ENCODE measurements at regions not wholly inside any gene's neighbourhood (a gene's known extent, or its start where the extent isn't known, plus 50 kb on each side); places are given as distances from the start of the nearest gene placed in this dataset.

DNA sequence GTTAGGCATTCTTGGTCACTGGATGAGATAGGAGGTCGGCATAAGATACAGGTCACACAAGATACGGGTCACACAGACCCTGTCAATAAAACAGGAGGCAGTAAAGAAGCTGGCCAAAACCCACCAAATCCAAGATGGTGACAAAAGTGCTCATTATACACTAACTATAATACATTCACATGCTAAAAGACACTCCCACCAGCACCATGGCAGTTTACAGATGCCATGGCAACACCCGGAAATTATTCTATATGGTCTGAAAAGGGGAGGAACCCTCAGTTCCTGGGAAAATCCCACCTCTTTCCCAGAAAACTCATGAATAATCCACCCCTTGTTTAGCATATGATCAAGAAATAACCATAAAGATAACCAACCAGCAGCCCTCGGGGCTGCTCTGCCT is 56.0 kb upstream of the PTPRM start:
- Histone ChIP-seq H3K4me3 (no peak overlapping the region), H2AFZ (ENCODE audit: control insufficient read depth, low read depth, low read length) (no peak overlapping the region), H3K9ac (ENCODE audit: control insufficient read depth, insufficient read depth, low read length) (no peak overlapping the region), H3K27me3 (replicated peaks in 1 of 2; ENCODE audit: control insufficient read depth in 2 of 2, insufficient read depth in 2 of 2, low read length in 1 of 2) (no peaks in the 10 kb centered on the region), H3K27ac (ENCODE audit: control insufficient read depth, insufficient read depth) (no peak overlapping the region), H3K4me2 (ENCODE audit: control insufficient read depth, insufficient read depth) (no peak overlapping the region), H4K20me1 (ENCODE audit: control insufficient read depth, insufficient read depth) (no peaks in the 10 kb centered on the region), H3K4me1 (ENCODE audit: control insufficient read depth, insufficient read depth, low read length) (no peaks in the 10 kb centered on the region), H3K36me3 (ENCODE audit: control insufficient read depth in 2 of 2, insufficient read depth in 2 of 2, low read length in 1 of 2) (no peaks in the 10 kb centered on the region), H3K79me2 (ENCODE audit: control insufficient read depth, insufficient read depth, low read length) (no peaks in the 10 kb centered on the region), H3K9me3 (replicated peaks; ENCODE audit: control insufficient read depth, insufficient read depth, low read length) (no peaks in the 10 kb centered on the region)
- no peak for FAIRE-seq
- DNase-seq (ENCODE audit: low read depth, low spot score) = no peak
- TF ChIP-seq, protein P1, sequence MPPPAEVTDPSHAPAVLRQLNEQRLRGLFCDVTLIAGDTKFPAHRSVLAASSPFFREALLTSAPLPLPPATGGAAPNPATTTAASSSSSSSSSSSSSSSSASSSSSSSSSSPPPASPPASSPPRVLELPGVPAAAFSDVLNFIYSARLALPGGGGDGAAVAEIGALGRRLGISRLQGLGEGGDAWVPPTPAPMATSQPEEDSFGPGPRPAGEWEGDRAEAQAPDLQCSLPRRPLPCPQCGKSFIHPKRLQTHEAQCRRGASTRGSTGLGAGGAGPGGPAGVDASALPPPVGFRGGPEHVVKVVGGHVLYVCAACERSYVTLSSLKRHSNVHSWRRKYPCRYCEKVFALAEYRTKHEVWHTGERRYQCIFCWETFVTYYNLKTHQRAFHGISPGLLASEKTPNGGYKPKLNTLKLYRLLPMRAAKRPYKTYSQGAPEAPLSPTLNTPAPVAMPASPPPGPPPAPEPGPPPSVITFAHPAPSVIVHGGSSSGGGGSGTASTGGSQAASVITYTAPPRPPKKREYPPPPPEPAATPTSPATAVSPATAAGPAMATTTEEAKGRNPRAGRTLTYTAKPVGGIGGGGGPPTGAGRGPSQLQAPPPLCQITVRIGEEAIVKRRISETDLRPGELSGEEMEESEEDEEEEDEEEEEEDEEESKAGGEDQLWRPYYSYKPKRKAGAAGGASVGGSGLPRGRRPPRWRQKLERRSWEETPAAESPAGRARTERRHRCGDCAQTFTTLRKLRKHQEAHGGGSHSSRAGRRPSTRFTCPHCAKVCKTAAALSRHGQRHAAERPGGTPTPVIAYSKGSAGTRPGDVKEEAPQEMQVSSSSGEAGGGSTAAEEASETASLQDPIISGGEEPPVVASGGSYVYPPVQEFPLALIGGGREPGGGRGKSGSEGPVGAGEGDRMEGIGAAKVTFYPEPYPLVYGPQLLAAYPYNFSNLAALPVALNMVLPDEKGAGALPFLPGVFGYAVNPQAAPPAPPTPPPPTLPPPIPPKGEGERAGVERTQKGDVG (CRISPR knock-in tag; IDR thresholded peaks at IDR 0.05) = no peak
- TF ChIP-seq, protein P2, sequence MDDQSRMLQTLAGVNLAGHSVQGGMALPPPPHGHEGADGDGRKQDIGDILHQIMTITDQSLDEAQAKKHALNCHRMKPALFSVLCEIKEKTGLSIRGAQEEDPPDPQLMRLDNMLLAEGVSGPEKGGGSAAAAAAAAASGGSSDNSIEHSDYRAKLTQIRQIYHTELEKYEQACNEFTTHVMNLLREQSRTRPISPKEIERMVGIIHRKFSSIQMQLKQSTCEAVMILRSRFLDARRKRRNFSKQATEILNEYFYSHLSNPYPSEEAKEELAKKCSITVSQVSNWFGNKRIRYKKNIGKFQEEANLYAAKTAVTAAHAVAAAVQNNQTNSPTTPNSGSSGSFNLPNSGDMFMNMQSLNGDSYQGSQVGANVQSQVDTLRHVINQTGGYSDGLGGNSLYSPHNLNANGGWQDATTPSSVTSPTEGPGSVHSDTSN (IDR thresholded peaks at IDR 0.05; ENCODE audit: insufficient replicate concordance, low read depth, low read length) = no peak
- TF ChIP-seq SREBF1 (IDR thresholded peaks at IDR 0.05; ENCODE audit: low read length) (no peak), FOXM1 (IDR thresholded peaks at IDR 0.05; ENCODE audit: low read depth, low read length) (no peak), NR2C1 (IDR thresholded peaks at IDR 0.05) (no peak)
- TF ChIP-seq, protein P3, sequence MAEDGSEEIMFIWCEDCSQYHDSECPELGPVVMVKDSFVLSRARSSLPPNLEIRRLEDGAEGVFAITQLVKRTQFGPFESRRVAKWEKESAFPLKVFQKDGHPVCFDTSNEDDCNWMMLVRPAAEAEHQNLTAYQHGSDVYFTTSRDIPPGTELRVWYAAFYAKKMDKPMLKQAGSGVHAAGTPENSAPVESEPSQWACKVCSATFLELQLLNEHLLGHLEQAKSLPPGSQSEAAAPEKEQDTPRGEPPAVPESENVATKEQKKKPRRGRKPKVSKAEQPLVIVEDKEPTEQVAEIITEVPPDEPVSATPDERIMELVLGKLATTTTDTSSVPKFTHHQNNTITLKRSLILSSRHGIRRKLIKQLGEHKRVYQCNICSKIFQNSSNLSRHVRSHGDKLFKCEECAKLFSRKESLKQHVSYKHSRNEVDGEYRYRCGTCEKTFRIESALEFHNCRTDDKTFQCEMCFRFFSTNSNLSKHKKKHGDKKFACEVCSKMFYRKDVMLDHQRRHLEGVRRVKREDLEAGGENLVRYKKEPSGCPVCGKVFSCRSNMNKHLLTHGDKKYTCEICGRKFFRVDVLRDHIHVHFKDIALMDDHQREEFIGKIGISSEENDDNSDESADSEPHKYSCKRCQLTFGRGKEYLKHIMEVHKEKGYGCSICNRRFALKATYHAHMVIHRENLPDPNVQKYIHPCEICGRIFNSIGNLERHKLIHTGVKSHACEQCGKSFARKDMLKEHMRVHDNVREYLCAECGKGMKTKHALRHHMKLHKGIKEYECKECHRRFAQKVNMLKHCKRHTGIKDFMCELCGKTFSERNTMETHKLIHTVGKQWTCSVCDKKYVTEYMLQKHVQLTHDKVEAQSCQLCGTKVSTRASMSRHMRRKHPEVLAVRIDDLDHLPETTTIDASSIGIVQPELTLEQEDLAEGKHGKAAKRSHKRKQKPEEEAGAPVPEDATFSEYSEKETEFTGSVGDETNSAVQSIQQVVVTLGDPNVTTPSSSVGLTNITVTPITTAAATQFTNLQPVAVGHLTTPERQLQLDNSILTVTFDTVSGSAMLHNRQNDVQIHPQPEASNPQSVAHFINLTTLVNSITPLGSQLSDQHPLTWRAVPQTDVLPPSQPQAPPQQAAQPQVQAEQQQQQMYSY (CRISPR knock-in tag; IDR thresholded peaks at IDR 0.05) = no peak
- TF ChIP-seq, protein P4, sequence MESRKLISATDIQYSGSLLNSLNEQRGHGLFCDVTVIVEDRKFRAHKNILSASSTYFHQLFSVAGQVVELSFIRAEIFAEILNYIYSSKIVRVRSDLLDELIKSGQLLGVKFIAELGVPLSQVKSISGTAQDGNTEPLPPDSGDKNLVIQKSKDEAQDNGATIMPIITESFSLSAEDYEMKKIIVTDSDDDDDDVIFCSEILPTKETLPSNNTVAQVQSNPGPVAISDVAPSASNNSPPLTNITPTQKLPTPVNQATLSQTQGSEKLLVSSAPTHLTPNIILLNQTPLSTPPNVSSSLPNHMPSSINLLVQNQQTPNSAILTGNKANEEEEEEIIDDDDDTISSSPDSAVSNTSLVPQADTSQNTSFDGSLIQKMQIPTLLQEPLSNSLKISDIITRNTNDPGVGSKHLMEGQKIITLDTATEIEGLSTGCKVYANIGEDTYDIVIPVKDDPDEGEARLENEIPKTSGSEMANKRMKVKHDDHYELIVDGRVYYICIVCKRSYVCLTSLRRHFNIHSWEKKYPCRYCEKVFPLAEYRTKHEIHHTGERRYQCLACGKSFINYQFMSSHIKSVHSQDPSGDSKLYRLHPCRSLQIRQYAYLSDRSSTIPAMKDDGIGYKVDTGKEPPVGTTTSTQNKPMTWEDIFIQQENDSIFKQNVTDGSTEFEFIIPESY (IDR thresholded peaks at IDR 0.05) = no peak
- TF ChIP-seq, protein P5, sequence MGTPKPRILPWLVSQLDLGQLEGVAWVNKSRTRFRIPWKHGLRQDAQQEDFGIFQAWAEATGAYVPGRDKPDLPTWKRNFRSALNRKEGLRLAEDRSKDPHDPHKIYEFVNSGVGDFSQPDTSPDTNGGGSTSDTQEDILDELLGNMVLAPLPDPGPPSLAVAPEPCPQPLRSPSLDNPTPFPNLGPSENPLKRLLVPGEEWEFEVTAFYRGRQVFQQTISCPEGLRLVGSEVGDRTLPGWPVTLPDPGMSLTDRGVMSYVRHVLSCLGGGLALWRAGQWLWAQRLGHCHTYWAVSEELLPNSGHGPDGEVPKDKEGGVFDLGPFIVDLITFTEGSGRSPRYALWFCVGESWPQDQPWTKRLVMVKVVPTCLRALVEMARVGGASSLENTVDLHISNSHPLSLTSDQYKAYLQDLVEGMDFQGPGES (IDR thresholded peaks at IDR 0.05) = no peak
- SMC1A ChIA-PET (ENCODE audit: uncharacterized antibody, unreplicated experiment) = no interaction called here
- BruUV-seq (replicated peaks) = no TSS peak
- RAD21 ChIA-PET (ENCODE audit: unreplicated experiment) = no interaction called here
- WGBS (ENCODE audit: insufficient coverage, insufficient replicate concordance, low lambda C conversion rate, missing lambda C conversion rate) = 10% methylated on average over 4 of the region's 4 CpGs
- CTCF ChIA-PET = no interaction called here
- intact Hi-C loops (cut with micrococcal nuclease; ENCODE audit: unreplicated experiment) = no loop called here
- POLR2A ChIA-PET = no interaction called here
- in situ Hi-C loops (cut with MboI) = no loop called here
- no peak for ATAC-seq
